Inflammatory macrophage treated with lipopolysaccharide for 4 hours (primary cell): ENCODE measurements at regions not wholly inside any gene's neighbourhood (a gene's known extent, or its start where the extent isn't known, plus 50 kb on each side); places are given as distances from the start of the nearest gene placed in this dataset.

Source experiments
- DNase-seq: peaks from one replicate; pipeline ENCODE4 v3.0.0-alpha.2; 2020

- peak; percentile 41 for DNase-seq
Measured at GRCh38 chr2:41414486-41415230, 633.2 kb upstream of the PKDCC start.

- DNase-seq: no peak
Measured at GRCh38 chr2:41417511-41417910, 630.3 kb upstream of the PKDCC start.

DNA sequence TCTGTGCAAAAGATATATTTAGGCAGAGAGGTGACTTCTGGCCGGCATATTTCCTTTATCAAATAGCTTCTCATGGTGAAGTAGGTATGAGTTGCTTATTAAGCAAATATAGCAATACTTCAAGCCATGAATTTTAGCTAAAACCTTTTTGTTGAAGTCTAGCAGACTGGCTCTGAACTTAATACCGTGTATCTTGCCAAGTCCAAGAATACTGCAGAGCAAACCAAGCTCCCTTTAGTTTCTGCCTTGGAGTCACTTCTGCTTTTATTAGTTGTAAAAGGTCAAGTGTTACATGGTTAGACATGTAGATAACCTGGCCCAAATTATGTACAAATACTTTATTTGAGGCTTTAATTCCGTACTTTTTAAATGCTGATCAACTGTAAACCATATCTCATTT, 627.6 kb upstream of the PKDCC start:
- no peak for DNase-seq

GRCh38 chr2:41420872-41421271, 626.9 kb upstream of the PKDCC start:
- DNase-seq: no peak

DNA sequence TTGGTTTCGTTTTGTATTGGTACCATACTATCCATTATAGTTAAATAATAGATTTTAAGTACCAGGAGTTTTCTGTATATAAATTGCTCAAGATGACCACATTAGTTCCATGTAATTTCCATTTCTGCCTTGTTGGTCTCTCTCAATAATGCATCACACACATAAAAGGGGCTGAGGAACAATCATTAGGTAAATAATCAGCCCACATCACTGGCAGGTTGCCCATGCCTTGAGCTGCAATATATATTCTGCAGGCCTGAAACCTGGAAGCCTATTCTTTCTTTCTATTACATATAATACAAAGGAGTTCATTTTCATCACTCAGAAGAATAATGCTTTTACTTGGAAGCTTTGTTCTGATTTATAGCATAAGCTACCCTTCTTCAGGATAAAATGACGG, 616.1 kb upstream of the PKDCC start:
- no peak for DNase-seq

- no peak for DNase-seq
Measured at GRCh38 chr2:41432459-41432858, 615.4 kb upstream of the PKDCC start.

DNA sequence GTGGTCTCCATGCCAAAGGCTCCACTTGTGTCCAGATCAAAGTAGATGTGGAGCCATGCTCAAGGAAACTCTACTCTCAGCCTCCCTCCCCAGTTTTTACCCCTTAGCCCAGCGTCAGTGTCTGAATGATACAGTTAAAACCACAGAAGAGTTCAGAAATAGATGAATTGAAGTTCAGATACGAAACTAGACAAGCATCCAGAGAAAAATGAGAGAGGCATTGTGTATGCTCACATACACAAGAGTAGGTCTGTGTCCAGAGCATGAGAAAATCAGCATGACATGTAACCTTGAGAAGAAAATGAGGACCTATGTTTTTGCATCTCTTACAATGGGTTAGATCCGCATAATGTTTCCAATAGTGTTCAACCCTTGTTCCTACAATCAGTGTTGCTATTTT, 612.8 kb upstream of the PKDCC start:
- DNase-seq: no peak

DNA sequence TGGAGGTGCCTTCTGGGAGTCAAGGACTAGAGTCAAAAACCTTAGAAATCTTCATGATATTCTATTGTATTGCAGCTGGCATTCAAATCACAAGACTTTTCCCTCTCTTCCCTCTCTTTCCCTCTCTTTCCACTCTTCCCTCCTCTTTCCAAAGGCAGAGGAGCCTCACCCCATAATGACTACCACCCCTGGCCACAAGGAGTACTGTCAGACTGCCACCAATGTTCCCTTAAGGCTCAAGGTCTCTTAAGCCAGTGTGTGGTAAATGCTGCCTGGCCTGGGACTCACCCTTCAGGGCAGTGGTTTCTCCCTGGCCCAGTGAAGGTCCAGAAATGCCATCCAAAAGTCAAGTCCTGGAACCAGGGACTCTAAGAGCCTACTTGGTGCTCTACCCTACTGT, 605.9 kb upstream of the PKDCC start:
- no peak for DNase-seq

- no peak for DNase-seq
Measured at GRCh38 chr2:41445865-41446264, 602.0 kb upstream of the PKDCC start.

GRCh38 chr2:41446266-41446665, 601.6 kb upstream of the PKDCC start:
- no peak for DNase-seq

- DNase-seq: no peak
Measured at GRCh38 chr2:41448221-41448620, 599.6 kb upstream of the PKDCC start.

- no peak for DNase-seq
Measured at GRCh38 chr2:41457026-41457425, 590.8 kb upstream of the PKDCC start.

- DNase-seq: no peak
Measured at GRCh38 chr2:41460661-41461060, 587.2 kb upstream of the PKDCC start.

DNA sequence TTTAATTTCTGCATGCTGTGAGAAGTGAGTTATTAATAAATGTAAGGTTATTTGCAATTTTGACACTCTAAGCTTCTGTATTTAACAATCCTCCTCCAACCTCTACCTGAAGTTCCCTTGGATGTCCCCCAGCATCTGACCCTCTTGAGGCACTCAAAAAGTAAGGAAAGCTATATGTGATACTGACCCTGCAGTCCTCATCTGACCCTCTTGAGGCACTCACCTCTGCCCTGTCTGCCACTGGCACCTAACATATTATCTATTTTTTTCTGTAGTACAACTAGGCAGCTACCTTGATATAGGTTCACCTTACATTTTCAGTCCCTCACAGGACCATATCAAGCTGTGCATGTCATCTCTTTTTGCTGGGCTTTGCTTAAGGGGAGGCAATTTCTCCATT, 583.4 kb upstream of the PKDCC start:
- no peak for DNase-seq

- DNase-seq: peak; percentile 85
Measured at GRCh38 chr2:41475959-41476358, 571.9 kb upstream of the PKDCC start.

DNA sequence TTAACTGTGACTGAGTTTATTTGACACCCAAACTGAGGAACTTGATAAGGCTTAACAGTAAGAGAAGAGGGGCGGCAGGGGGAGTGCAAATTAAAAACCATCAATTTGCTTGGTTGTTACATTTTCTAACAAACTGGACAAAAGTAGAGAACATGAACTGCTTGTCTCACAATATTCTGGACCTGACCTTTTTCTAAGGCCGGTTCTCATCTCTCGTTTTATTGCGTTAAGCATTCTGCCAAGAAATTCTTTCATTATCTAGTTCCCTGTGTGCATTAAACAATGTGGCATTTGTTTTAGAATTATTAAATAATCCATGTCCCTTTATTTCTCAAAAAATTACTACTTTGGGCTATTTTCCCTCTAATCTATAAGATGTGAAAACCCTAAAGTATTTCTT, 565.2 kb upstream of the PKDCC start:
- DNase-seq: no peak

- DNase-seq: no peak
Measured at GRCh38 chr2:41483226-41483625, 564.6 kb upstream of the PKDCC start.

GRCh38 chr2:41483982-41484857, 563.6 kb upstream of the PKDCC start:
- DNase-seq: no peak

DNA sequence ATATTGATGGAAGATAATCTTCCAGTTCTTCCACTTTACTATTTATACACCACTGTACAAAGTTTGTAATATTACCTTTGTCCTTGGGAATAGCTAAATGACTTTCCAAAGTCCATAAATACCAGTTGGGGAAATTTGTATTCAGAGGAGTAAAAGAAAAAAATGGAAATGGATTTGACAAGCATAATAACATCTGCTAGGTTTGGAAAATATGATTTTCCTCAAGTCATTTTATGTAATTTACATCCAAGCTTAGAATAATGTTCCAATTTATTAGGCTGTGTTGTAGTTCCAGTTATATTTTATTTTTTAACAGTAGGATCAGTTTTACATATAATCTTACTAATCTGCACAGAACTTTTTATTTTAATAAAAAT, 563.0 kb upstream of the PKDCC start:
- no peak for DNase-seq

DNA sequence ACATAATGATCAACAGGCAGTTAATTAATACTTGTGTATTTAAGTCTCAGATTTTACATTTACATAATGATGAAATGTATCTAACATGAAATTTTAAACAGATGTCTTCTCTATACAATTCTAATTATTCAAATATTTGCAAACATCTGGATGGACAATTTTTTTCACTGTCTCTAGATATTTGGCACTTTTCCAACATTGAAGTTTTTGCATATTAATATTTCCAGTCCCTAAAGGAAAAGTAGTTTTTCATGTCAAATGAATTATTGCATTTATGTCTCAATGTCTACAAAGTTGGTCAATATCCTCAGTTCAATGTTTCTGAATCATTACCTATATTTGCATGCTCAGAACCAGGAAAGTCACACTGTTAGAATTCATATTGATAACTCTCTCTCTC, 560.9 kb upstream of the PKDCC start:
- DNase-seq: no peak

DNA sequence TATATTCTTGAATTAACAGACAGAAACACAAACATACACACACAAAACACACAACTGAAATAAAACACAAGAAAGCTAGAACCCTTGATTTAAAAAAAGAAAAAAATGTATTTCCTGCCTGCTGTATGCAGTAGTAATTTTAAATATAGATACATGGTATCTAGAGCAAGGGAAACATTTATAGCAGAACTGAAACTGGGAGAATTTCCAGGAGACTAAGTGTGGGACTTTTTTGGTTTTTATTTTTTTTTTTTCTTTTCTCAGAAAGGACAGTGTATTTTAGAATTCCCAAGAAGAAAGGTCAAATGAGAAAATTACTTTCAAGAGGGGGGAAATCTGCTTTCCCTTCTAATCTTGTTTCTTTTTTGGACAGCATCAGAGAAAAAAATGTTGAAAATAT, 558.9 kb upstream of the PKDCC start:
- peak; percentile 65 for DNase-seq

GRCh38 chr2:41489638-41490037, 558.2 kb upstream of the PKDCC start:
- no peak for DNase-seq

GRCh38 chr2:41495050-41495449, 552.8 kb upstream of the PKDCC start:
- DNase-seq: no peak

GRCh38 chr2:41496908-41497307, 550.9 kb upstream of the PKDCC start:
- DNase-seq: no peak

GRCh38 chr2:41498781-41499180, 549.0 kb upstream of the PKDCC start:
- DNase-seq: peak; percentile 80
